BLaER1 (cell line): ENCODE measurements at regions not wholly inside any gene's neighbourhood (a gene's known extent, or its start where the extent isn't known, plus 50 kb on each side); places are given as distances from the start of the nearest gene placed in this dataset.

Source experiments
- H3K27ac ChIP-seq: shearing (Covaris generic); formaldehyde crosslinking; 2 replicates; pipeline ENCODE4 v1.8.1; 2022
- H3K27me3 ChIP-seq: shearing (Covaris generic); formaldehyde crosslinking; 2 replicates; pipeline ENCODE4 v1.8.1; 2022
- H3K36me3 ChIP-seq: shearing (Covaris generic); formaldehyde crosslinking; 2 replicates; pipeline ENCODE4 v1.8.1; 2022
- H3K4me1 ChIP-seq: shearing (Covaris generic); formaldehyde crosslinking; 2 replicates; pipeline ENCODE4 v1.8.1; 2022
- H3K4me2 ChIP-seq: shearing (Covaris generic); formaldehyde crosslinking; 2 replicates; pipeline ENCODE4 v1.8.1; 2022
- H3K4me3 ChIP-seq: shearing (Covaris generic); formaldehyde crosslinking; 2 replicates; pipeline ENCODE4 v1.8.1; 2022
- H3K9ac ChIP-seq: shearing (Covaris generic); formaldehyde crosslinking; 2 replicates; pipeline ENCODE4 v1.8.1; 2022
- H3K9me3 ChIP-seq: shearing (Covaris generic); formaldehyde crosslinking; 2 replicates; pipeline ENCODE4 v1.8.1; 2022
- H4K20me1 ChIP-seq: shearing (Covaris generic); formaldehyde crosslinking; 2 replicates; pipeline ENCODE4 v1.8.1; 2022
- Cebpa-rat ChIP-seq: shearing (Covaris generic); IDR thresholded peaks from 2 replicates; pipeline ENCODE4 v1.8.1; 2022

GRCh38 chr14:41137741-41138140 is 468.9 kb upstream of the LRFN5 start:
- Histone ChIP-seq H3K9ac (no peak overlapping the region), H3K4me3 (no peak overlapping the region), H3K36me3 (no peaks in the 10 kb centered on the region), H4K20me1 (no peaks in the 10 kb centered on the region), H3K9me3 (no peaks in the 10 kb centered on the region), H3K4me2 (no peak overlapping the region), H3K27me3 (no peaks in the 10 kb centered on the region), H3K4me1 (no peaks in the 10 kb centered on the region), H3K27ac (no peak overlapping the region)
- TF ChIP-seq Cebpa-rat = no peak

- Histone ChIP-seq H3K9ac (no peak overlapping the region), H3K9me3 (no peaks in the 10 kb centered on the region), H3K27ac (no peak overlapping the region), H3K4me2 (no peak overlapping the region), H3K4me3 (no peak overlapping the region), H3K27me3 (no peaks in the 10 kb centered on the region), H3K4me1 (no peaks in the 10 kb centered on the region), H4K20me1 (no peaks in the 10 kb centered on the region), H3K36me3 (no peaks in the 10 kb centered on the region)
- no peak for TF ChIP-seq Cebpa-rat
These were observed 476.4 kb upstream of the LRFN5 start for GRCh38 chr14:41130274-41130673.

- Histone ChIP-seq H4K20me1 (no peaks in the 10 kb centered on the region), H3K27me3 (no peaks in the 10 kb centered on the region), H3K27ac (no peak overlapping the region), H3K4me1 (no peaks in the 10 kb centered on the region), H3K4me2 (no peak overlapping the region), H3K9me3 (no peaks in the 10 kb centered on the region), H3K36me3 (no peaks in the 10 kb centered on the region), H3K9ac (no peak overlapping the region), H3K4me3 (no peak overlapping the region)
- no peak for TF ChIP-seq Cebpa-rat
These were observed 486.3 kb upstream of the LRFN5 start for GRCh38 chr14:41120402-41120801.

- Histone ChIP-seq H4K20me1 (no peaks in the 10 kb centered on the region), H3K27me3 (no peaks in the 10 kb centered on the region), H3K27ac (no peak overlapping the region), H3K36me3 (no peaks in the 10 kb centered on the region), H3K9ac (no peak overlapping the region), H3K4me1 (no peaks in the 10 kb centered on the region), H3K4me3 (no peak overlapping the region), H3K4me2 (no peak overlapping the region), H3K9me3 (no peaks in the 10 kb centered on the region)
- no peak for TF ChIP-seq Cebpa-rat
These were observed 510.5 kb upstream of the LRFN5 start for GRCh38 chr14:41096131-41096530.

- H3K27me3 ChIP-seq = no peaks in the 10 kb centered on the region
These were observed 519.6 kb upstream of the LRFN5 start for GRCh38 chr14:41087056-41087455.

GRCh38 chr14:41073544-41073943 is 533.1 kb upstream of the LRFN5 start:
- Histone ChIP-seq H4K20me1 (no peaks in the 10 kb centered on the region), H3K9me3 (no peaks in the 10 kb centered on the region), H3K27me3 (no peaks in the 10 kb centered on the region), H3K4me1 (no peaks in the 10 kb centered on the region), H3K4me3 (no peak overlapping the region), H3K9ac (no peak overlapping the region), H3K27ac (no peak overlapping the region), H3K4me2 (no peak overlapping the region), H3K36me3 (no peaks in the 10 kb centered on the region)
- no peak for TF ChIP-seq Cebpa-rat

More at GRCh38 chr14:41087056-41087455, 519.6 kb upstream of the LRFN5 start:
- no peaks in the 10 kb centered on the region for H3K4me1 ChIP-seq
- H3K9ac ChIP-seq = no peak overlapping the region
- H3K27ac ChIP-seq = no peak overlapping the region
- no peak for TF ChIP-seq Cebpa-rat
- H3K9me3 ChIP-seq = peaks cover 14% of the 10 kb centered on the region
- H3K4me3 ChIP-seq = no peak overlapping the region
- no peak overlapping the region for H3K4me2 ChIP-seq
- no peaks in the 10 kb centered on the region for H4K20me1 ChIP-seq
- no peaks in the 10 kb centered on the region for H3K36me3 ChIP-seq

GRCh38 chr14:41072776-41073175 is 533.9 kb upstream of the LRFN5 start:
- H3K27me3 ChIP-seq = no peaks in the 10 kb centered on the region
- H3K4me2 ChIP-seq = no peak overlapping the region
- H3K4me1 ChIP-seq = no peaks in the 10 kb centered on the region
- no peaks in the 10 kb centered on the region for H4K20me1 ChIP-seq
- H3K9me3 ChIP-seq = no peaks in the 10 kb centered on the region
- H3K36me3 ChIP-seq = no peaks in the 10 kb centered on the region
- H3K27ac ChIP-seq = no peak overlapping the region
- no peak overlapping the region for H3K9ac ChIP-seq
- no peak overlapping the region for H3K4me3 ChIP-seq
- TF ChIP-seq Cebpa-rat = no peak

- no peak for TF ChIP-seq Cebpa-rat
- no peak overlapping the region for H3K9ac ChIP-seq
- H4K20me1 ChIP-seq = no peaks in the 10 kb centered on the region
These were observed 535.3 kb upstream of the LRFN5 start for GRCh38 chr14:41071351-41071750.

GRCh38 chr14:41062826-41063225 is 543.9 kb upstream of the LRFN5 start:
- Histone ChIP-seq H3K4me2 (no peak overlapping the region), H3K4me3 (no peak overlapping the region), H3K4me1 (no peaks in the 10 kb centered on the region), H3K9ac (no peak overlapping the region), H3K36me3 (no peaks in the 10 kb centered on the region), H3K9me3 (no peaks in the 10 kb centered on the region), H3K27me3 (no peaks in the 10 kb centered on the region), H3K27ac (no peak overlapping the region), H4K20me1 (no peaks in the 10 kb centered on the region)
- no peak for TF ChIP-seq Cebpa-rat

More at GRCh38 chr14:41071351-41071750, 535.3 kb upstream of the LRFN5 start:
- no peak overlapping the region for H3K27ac ChIP-seq
- no peaks in the 10 kb centered on the region for H3K9me3 ChIP-seq
- no peaks in the 10 kb centered on the region for H3K27me3 ChIP-seq
- no peak overlapping the region for H3K4me3 ChIP-seq
- no peak overlapping the region for H3K4me2 ChIP-seq
- H3K4me1 ChIP-seq = no peaks in the 10 kb centered on the region
- no peaks in the 10 kb centered on the region for H3K36me3 ChIP-seq

- H3K4me3 ChIP-seq = no peak overlapping the region
- no peak overlapping the region for H3K4me2 ChIP-seq
- no peaks in the 10 kb centered on the region for H3K4me1 ChIP-seq
- H4K20me1 ChIP-seq = no peaks in the 10 kb centered on the region
- no peaks in the 10 kb centered on the region for H3K9me3 ChIP-seq
- H3K27ac ChIP-seq = no peak overlapping the region
- H3K9ac ChIP-seq = no peak overlapping the region
- no peak for TF ChIP-seq Cebpa-rat
- no peaks in the 10 kb centered on the region for H3K27me3 ChIP-seq
- H3K36me3 ChIP-seq = no peaks in the 10 kb centered on the region
These were observed 551.1 kb upstream of the LRFN5 start for GRCh38 chr14:41055589-41055988.

- no peak overlapping the region for H3K27ac ChIP-seq
- H3K4me1 ChIP-seq = no peaks in the 10 kb centered on the region
- no peak overlapping the region for H3K9ac ChIP-seq
- H3K4me3 ChIP-seq = no peak overlapping the region
- H4K20me1 ChIP-seq = no peaks in the 10 kb centered on the region
- no peaks in the 10 kb centered on the region for H3K36me3 ChIP-seq
- TF ChIP-seq Cebpa-rat = no peak
- H3K9me3 ChIP-seq = no peaks in the 10 kb centered on the region
- H3K4me2 ChIP-seq = no peak overlapping the region
- no peaks in the 10 kb centered on the region for H3K27me3 ChIP-seq
These were observed 554.9 kb upstream of the LRFN5 start for GRCh38 chr14:41051801-41052200.
